Tibial nerve (tissue), 3 donors: ENCODE measurements at regions not wholly inside any gene's neighbourhood (a gene's known extent, or its start where the extent isn't known, plus 50 kb on each side); places are given as distances from the start of the nearest gene placed in this dataset.

Experiments used
- CTCF ChIP-seq, 5 experiments: fragments of 200-600 bp in 3 of 5; fragments of 450-650 bp in 2 of 5; sonication (generic) in 3 of 5; IDR thresholded peaks; one replicate each; pipeline ENCODE4 v1.5.1; 2016 to 2019; ENCODE audit warnings: antibody characterized with exemption in 5 of 5, mild to moderate bottlenecking in 3 of 5, moderate library complexity in 2 of 5
- POLR2A ChIP-seq, 2 donors: fragments of 450-650 bp; IDR thresholded peaks; one replicate each; pipeline ENCODE4 v1.6.1; 2017; ENCODE audit warnings: antibody characterized with exemption in 2 of 2, mild to moderate bottlenecking in 2 of 2, moderate library complexity in 2 of 2

DNA sequence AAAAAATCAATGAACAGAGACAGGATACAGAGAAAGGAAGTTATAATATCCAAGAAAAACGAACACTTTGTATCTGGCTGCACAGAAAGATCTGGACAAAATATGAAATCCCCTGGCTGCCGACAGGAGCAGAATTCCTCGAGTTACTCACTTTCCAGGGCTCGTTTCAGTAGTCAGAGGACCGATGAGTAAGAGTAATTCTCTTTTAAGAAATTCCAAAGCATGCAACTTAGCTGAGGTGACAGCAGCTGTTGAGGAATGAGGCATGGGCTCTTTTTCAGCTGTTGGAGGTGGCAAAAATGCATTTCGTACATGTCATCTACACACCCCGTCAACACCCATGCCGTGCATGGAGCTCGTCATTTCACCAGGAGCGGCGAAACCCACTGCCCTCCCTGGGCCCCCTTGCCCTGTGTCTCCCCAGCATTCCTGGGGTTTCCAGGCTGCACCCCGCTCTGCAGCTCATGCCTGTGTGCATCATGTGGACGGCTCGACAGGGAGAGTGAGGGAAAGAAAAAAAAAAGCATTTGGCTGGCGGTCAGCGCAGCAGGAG lies 210.8 kb upstream of the SMIM21 start:
- TF ChIP-seq POLR2A (IDR thresholded peaks at IDR 0.05) (no peak), CTCF (IDR thresholded peaks at IDR 0.05) (no peak)
